Osteoblast (primary cell): ENCODE measurements at regions not wholly inside any gene's neighbourhood (a gene's known extent, or its start where the extent isn't known, plus 50 kb on each side); places are given as distances from the start of the nearest gene placed in this dataset.

ENCODE experiments used
- DNase-seq: peaks from one replicate; pipeline ENCODE4 v3.0.0; 2011; ENCODE audit warnings: low spot score, mixed read lengths; ENCODE audit not compliant: insufficient read length; ENCODE audit errors: missing footprints
- H2AFZ ChIP-seq: 2 replicates; pipeline ENCODE4 v1.6.0; 2011; ENCODE audit warnings: mild to moderate bottlenecking, low read length
- H3K27ac ChIP-seq: 2 replicates; pipeline ENCODE4 v1.5.1; 2011; ENCODE audit warnings: mild to moderate bottlenecking, low read depth, low read length, moderate library complexity
- H3K27me3 ChIP-seq: 2 replicates; pipeline ENCODE4 v1.6.0; 2012; ENCODE audit warnings: mild to moderate bottlenecking, control low read depth, inconsistent platforms, low read length, moderate library complexity; ENCODE audit not compliant: insufficient read depth
- H3K36me3 ChIP-seq: 2 replicates; pipeline ENCODE4 v1.5.1; 2011; ENCODE audit warnings: mild to moderate bottlenecking, low read length, control low read depth, moderate library complexity; ENCODE audit not compliant: insufficient read depth
- H3K4me1 ChIP-seq: 2 replicates; pipeline ENCODE4 v1.5.1; 2011; ENCODE audit warnings: mild to moderate bottlenecking, low read length, control low read depth, moderate library complexity; ENCODE audit not compliant: insufficient read depth
- H3K4me2 ChIP-seq: 2 replicates; pipeline ENCODE4 v1.6.0; 2011; ENCODE audit warnings: mild to moderate bottlenecking, low read length; ENCODE audit not compliant: insufficient read depth
- H3K4me3 ChIP-seq: fragments of 200-600 bp; sonication (generic); 3 replicates; pipeline ENCODE4 v1.5.1; 2012; ENCODE audit warnings: mild to moderate bottlenecking, low read length, inconsistent platforms; ENCODE audit not compliant: insufficient read depth
- H3K79me2 ChIP-seq: 2 replicates; pipeline ENCODE4 v1.6.0; 2012; ENCODE audit warnings: mild to moderate bottlenecking, low read length, control low read depth, inconsistent platforms; ENCODE audit not compliant: insufficient read depth
- H3K9me3 ChIP-seq: 2 replicates; pipeline ENCODE4 v1.5.1; 2011; ENCODE audit warnings: low read depth, low read length, control low read depth
- H4K20me1 ChIP-seq: 2 replicates; pipeline ENCODE4 v1.6.0; 2012; ENCODE audit warnings: mild to moderate bottlenecking, low read length, control low read depth; ENCODE audit not compliant: insufficient read depth
- TF ChIP-seq, protein P1 (sequence below): IDR thresholded peaks from 2 replicates; pipeline ENCODE4 v1.5.1; 2011; ENCODE audit warnings: mild to moderate bottlenecking, low read depth, low read length, moderate library complexity; ENCODE audit errors: extremely low read depth

DNA sequence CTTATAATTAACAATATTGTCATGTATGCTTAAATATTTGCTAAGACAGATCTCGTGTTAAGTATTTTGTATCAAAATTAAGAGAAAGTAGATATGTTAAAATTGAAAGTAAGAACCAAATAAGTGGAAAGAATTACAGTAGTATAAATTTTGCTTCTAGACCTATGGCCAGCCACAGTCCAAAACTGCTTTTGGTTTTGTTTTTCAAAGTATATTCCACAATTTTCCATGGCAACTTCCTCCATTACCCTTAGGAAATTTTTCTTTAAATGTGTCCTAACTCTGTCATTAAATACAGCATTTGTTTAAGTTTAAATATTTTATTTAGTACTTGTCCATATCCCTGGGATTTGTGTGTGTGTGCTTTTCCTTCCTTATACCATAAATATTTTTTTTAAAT is 689.0 kb downstream of the DIAPH3 start:
- Histone ChIP-seq H2AFZ (no peak overlapping the region), H4K20me1 (no peaks in the 10 kb centered on the region), H3K9me3 (no peaks in the 10 kb centered on the region), H3K4me2 (no peak overlapping the region), H3K4me3 (no peak overlapping the region), H3K4me1 (no peaks in the 10 kb centered on the region), H3K79me2 (no peaks in the 10 kb centered on the region), H3K36me3 (no peaks in the 10 kb centered on the region), H3K27ac (no peak overlapping the region), H3K27me3 (no peaks in the 10 kb centered on the region)
- TF ChIP-seq, protein P1, sequence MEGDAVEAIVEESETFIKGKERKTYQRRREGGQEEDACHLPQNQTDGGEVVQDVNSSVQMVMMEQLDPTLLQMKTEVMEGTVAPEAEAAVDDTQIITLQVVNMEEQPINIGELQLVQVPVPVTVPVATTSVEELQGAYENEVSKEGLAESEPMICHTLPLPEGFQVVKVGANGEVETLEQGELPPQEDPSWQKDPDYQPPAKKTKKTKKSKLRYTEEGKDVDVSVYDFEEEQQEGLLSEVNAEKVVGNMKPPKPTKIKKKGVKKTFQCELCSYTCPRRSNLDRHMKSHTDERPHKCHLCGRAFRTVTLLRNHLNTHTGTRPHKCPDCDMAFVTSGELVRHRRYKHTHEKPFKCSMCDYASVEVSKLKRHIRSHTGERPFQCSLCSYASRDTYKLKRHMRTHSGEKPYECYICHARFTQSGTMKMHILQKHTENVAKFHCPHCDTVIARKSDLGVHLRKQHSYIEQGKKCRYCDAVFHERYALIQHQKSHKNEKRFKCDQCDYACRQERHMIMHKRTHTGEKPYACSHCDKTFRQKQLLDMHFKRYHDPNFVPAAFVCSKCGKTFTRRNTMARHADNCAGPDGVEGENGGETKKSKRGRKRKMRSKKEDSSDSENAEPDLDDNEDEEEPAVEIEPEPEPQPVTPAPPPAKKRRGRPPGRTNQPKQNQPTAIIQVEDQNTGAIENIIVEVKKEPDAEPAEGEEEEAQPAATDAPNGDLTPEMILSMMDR = no peak
- DNase-seq = no peak

- DNase-seq = no peak
- Histone ChIP-seq H3K4me3 (no peak overlapping the region), H3K4me2 (no peak overlapping the region), H3K27ac (no peak overlapping the region), H4K20me1 (no peaks in the 10 kb centered on the region), H2AFZ (no peak overlapping the region), H3K4me1 (no peaks in the 10 kb centered on the region), H3K79me2 (no peaks in the 10 kb centered on the region), H3K36me3 (no peaks in the 10 kb centered on the region), H3K9me3 (no peaks in the 10 kb centered on the region), H3K27me3 (no peaks in the 10 kb centered on the region)
- TF ChIP-seq, protein P1 = no peak
These were observed 687.8 kb downstream of the DIAPH3 start for GRCh38 chr13:59475911-59476310.

GRCh38 chr13:59476366-59476765 is 687.4 kb downstream of the DIAPH3 start:
- Histone ChIP-seq H4K20me1 (no peaks in the 10 kb centered on the region), H3K9me3 (no peaks in the 10 kb centered on the region), H3K36me3 (no peaks in the 10 kb centered on the region), H3K79me2 (no peaks in the 10 kb centered on the region), H3K27ac (no peak overlapping the region), H3K4me1 (no peaks in the 10 kb centered on the region), H2AFZ (no peak overlapping the region), H3K4me2 (no peak overlapping the region), H3K27me3 (no peaks in the 10 kb centered on the region), H3K4me3 (no peak overlapping the region)
- TF ChIP-seq, protein P1 = no peak
- DNase-seq = no peak

- no peaks in the 10 kb centered on the region for H3K79me2 ChIP-seq
- no peaks in the 10 kb centered on the region for H3K27me3 ChIP-seq
- no peak overlapping the region for H2AFZ ChIP-seq
- no peaks in the 10 kb centered on the region for H4K20me1 ChIP-seq
- no peak overlapping the region for H3K27ac ChIP-seq
- H3K4me3 ChIP-seq = no peak overlapping the region
- TF ChIP-seq, protein P1 = peak; percentile 30
- H3K4me1 ChIP-seq = no peaks in the 10 kb centered on the region
- no peaks in the 10 kb centered on the region for H3K36me3 ChIP-seq
- DNase-seq = no peak
- H3K9me3 ChIP-seq = no peaks in the 10 kb centered on the region
- H3K4me2 ChIP-seq = no peak overlapping the region
These were observed 686.7 kb downstream of the DIAPH3 start for GRCh38 chr13:59477011-59477410.
